PC-9 (cell line): ENCODE measurements at regions not wholly inside any gene's neighbourhood (a gene's known extent, or its start where the extent isn't known, plus 50 kb on each side); places are given as distances from the start of the nearest gene placed in this dataset.

Source experiments
- BruUV-seq: library from RNA; stranded (reverse); fragments of 400-500 nt; replicated peaks from 2 replicates; lab custom pipeline; 2021; lab: Mats Ljungman, UMichigan
- CTCF ChIA-PET: fragments of 300-600 bp; sonication (Branson Sonifier 250); formaldehyde crosslinking; loops from one replicate; lab custom pipeline; 2022; ENCODE audit warnings: antibody characterized with exemption; lab: Charles Lee
- POLR2A ChIA-PET: fragments of 300-600 bp; sonication (Branson Sonifier 250); formaldehyde crosslinking; loops from one replicate; lab custom pipeline; 2022; ENCODE audit warnings: antibody characterized with exemption; ENCODE audit not compliant: unreplicated experiment; lab: Charles Lee
- DNase-seq, 2 experiments: peaks; one replicate each; pipeline versions ENCODE4 v3.0.0 to v3.0.0-alpha.2; 2015 to 2022; ENCODE audit warnings: mixed read lengths in 1 of 2
- H2AFZ ChIP-seq: fragments of 200-600 bp; sonication (generic); 2 replicates; pipeline ENCODE4 v1.8.1; 2017; ENCODE audit warnings: antibody characterized with exemption
- H3F3A ChIP-seq: fragments of 200-600 bp; sonication (generic); 2 replicates; pipeline ENCODE4 v1.8.1; 2017; ENCODE audit warnings: antibody characterized with exemption, mild to moderate bottlenecking, low read depth; ENCODE audit not compliant: insufficient read depth
- H3K27ac ChIP-seq: fragments of 200-600 bp; sonication (generic); 2 replicates; pipeline ENCODE4 v1.6.1; 2016; ENCODE audit warnings: mixed run types
- H3K27me3 ChIP-seq: fragments of 200-600 bp; sonication (generic); 2 replicates; pipeline ENCODE4 v1.6.1; 2016; ENCODE audit warnings: low read depth, mixed run types; ENCODE audit not compliant: insufficient read depth
- H3K36me3 ChIP-seq: fragments of 200-600 bp; sonication (generic); 2 replicates; pipeline ENCODE4 v1.6.1; 2016; ENCODE audit warnings: low read depth, mixed run types
- H3K4me1 ChIP-seq: fragments of 200-600 bp; sonication (generic); replicated peaks from 2 replicates; pipeline ENCODE4 v1.6.1; 2016; ENCODE audit warnings: mixed run types; ENCODE audit not compliant: insufficient read depth
- H3K4me2 ChIP-seq: fragments of 200-600 bp; sonication (generic); 2 replicates; pipeline ENCODE4 v1.6.1; 2017; ENCODE audit warnings: mixed run types
- H3K4me3 ChIP-seq: fragments of 200-600 bp; sonication (generic); 2 replicates; pipeline ENCODE4 v1.6.1; 2016; ENCODE audit warnings: mixed run types
- H3K79me2 ChIP-seq: fragments of 200-600 bp; sonication (generic); 2 replicates; pipeline ENCODE4 v1.6.1; 2017; ENCODE audit warnings: low read depth, mixed run types
- H3K9me2 ChIP-seq: fragments of 200-600 bp; sonication (generic); 2 replicates; pipeline ENCODE4 v1.8.1; 2017; ENCODE audit warnings: mild to moderate bottlenecking; ENCODE audit not compliant: insufficient read depth
- H3K9me3 ChIP-seq: fragments of 200-600 bp; sonication (generic); 2 replicates; pipeline ENCODE4 v1.8.1; 2016; ENCODE audit warnings: low read depth; ENCODE audit not compliant: insufficient read depth
- H4K20me1 ChIP-seq: fragments of 200-600 bp; sonication (generic); 2 replicates; pipeline ENCODE4 v1.8.1; 2017; ENCODE audit not compliant: insufficient read depth
- EZH2 ChIP-seq: fragments of 200-600 bp; sonication (generic); IDR thresholded peaks from 2 replicates; pipeline ENCODE4 v1.8.0; 2017; ENCODE audit warnings: antibody characterized with exemption, low read depth
- intact Hi-C: fragments of 100-400 bp; cut with micrococcal nuclease; formaldehyde crosslinking; loops from one replicate; pipeline ENCODE4 v1.10.0; 2022; ENCODE audit not compliant: unreplicated experiment
- TF ChIP-seq, protein P1 (sequence below): fragments of 200-600 bp; sonication (generic); conservative IDR thresholded peaks from 2 replicates; pipeline ENCODE4 v1.6.1; 2017; ENCODE audit warnings: mixed run types, antibody characterized with exemption, mild to moderate bottlenecking, moderate library complexity

DNA sequence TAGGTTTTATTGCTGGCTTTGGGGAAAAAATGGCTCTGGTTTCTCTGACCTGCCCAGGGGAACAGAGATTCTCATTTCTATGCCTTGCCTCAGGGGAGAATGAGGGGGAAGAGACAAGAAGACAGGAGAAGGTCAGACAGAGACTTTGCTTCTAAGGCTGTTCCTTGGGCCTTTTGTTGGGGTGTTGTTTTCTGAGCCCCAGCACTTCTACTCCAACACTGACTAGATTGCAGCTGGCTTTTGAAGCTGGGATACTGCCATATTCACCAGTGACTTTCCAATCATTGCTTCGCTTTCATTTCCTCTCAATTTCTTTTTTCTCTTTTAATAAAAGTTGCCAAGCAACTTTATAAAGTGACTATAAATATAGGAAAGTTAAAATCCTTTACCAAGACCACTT is 143.2 kb upstream of the ARHGEF26 start:
- H2AFZ ChIP-seq = no peak overlapping the region
- H3K36me3 ChIP-seq = no peaks in the 10 kb centered on the region
- H4K20me1 ChIP-seq = no peaks in the 10 kb centered on the region
- H3K9me2 ChIP-seq = no peaks in the 10 kb centered on the region
- H3K27ac ChIP-seq = no peak overlapping the region
- CTCF ChIA-PET = no interaction called here
- no peak overlapping the region for H3K4me2 ChIP-seq
- intact Hi-C loops = loop anchor here (10.0 kb wide), 1 partner anchor 813 kb away; the partner anchor contains the start of gene RAP2B
- H3K9me3 ChIP-seq = no peaks in the 10 kb centered on the region
- POLR2A ChIA-PET = interaction anchor here (0.7 kb wide), 1 partner anchor 54 kb away, joined by 3 read pairs; no protein-coding TSS in a partner anchor
- H3K4me1 ChIP-seq = peaks cover 17% of the 10 kb centered on the region
- no peaks in the 10 kb centered on the region for H3K27me3 ChIP-seq
- DNase-seq = no peak
- no peaks in the 10 kb centered on the region for H3K79me2 ChIP-seq
- H3F3A ChIP-seq = no peaks in the 10 kb centered on the region
- BruUV-seq = no TSS peak
- TF ChIP-seq, protein P1, sequence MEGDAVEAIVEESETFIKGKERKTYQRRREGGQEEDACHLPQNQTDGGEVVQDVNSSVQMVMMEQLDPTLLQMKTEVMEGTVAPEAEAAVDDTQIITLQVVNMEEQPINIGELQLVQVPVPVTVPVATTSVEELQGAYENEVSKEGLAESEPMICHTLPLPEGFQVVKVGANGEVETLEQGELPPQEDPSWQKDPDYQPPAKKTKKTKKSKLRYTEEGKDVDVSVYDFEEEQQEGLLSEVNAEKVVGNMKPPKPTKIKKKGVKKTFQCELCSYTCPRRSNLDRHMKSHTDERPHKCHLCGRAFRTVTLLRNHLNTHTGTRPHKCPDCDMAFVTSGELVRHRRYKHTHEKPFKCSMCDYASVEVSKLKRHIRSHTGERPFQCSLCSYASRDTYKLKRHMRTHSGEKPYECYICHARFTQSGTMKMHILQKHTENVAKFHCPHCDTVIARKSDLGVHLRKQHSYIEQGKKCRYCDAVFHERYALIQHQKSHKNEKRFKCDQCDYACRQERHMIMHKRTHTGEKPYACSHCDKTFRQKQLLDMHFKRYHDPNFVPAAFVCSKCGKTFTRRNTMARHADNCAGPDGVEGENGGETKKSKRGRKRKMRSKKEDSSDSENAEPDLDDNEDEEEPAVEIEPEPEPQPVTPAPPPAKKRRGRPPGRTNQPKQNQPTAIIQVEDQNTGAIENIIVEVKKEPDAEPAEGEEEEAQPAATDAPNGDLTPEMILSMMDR = no peak
- TF ChIP-seq EZH2 = no peak
- H3K4me3 ChIP-seq = no peak overlapping the region

DNA sequence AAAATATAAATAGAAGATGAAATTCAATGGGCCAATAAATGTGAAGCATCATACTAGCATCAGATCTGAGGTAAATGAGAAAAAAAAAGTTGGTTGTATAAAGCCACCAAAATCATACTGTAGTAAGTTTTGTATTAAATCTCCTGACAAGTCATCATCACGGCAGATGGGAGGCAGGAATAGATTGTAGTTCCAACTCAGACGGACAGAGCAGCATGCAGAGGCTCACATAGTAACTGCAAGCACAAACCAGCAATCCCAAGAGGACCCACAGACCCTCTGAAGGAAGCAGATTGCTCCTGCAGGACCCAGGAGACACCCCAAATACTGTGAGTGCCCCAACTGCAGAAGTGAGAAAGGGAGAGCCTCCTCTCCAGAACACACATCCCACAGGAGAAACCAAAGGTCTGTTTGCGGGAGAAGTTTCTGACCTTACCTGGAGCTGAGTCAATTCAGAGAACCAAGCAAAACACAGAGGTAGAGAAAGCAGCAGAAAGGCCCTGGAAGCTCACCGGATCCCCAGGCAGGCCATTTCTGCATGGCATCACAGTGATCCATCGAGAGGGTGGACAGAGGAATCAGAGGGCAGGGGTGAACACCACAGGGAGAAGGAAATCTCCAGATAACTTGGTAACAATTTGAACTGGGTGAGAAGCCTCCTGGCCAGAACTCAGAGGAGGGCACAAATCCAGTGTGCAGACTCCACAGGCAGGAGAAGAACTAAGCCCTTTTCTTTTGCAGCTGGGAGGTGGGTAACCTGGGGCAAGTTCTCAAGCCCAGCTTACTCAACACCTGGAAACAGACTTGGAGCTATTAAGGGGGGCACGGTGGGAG is 141.6 kb upstream of the ARHGEF26 start:
- Histone ChIP-seq H3K79me2 (no peaks in the 10 kb centered on the region), H3K4me2 (peak overlapping the region; percentile 20; the same call in 1 of the 2 replicates), H3K9me3 (no peaks in the 10 kb centered on the region), H3F3A (no peaks in the 10 kb centered on the region), H3K27me3 (no peaks in the 10 kb centered on the region), H3K9me2 (no peaks in the 10 kb centered on the region), H2AFZ (peak overlapping the region; percentile 84), H3K4me1 (peaks cover 17% of the 10 kb centered on the region), H3K27ac (no peak overlapping the region), H3K36me3 (no peaks in the 10 kb centered on the region), H3K4me3 (no peak overlapping the region), H4K20me1 (no peaks in the 10 kb centered on the region)
- intact Hi-C loops = loop anchor here (10.0 kb wide), 1 partner anchor 815 kb away; the partner anchor contains the start of gene RAP2B
- CTCF ChIA-PET = no interaction called here
- DNase-seq = peak in 1 of 2 experiments; percentile 3
- POLR2A ChIA-PET = no interaction called here
- BruUV-seq = TSS peak; percentile 41
- TF ChIP-seq EZH2 = no peak
- TF ChIP-seq, protein P1 = no peak

DNA sequence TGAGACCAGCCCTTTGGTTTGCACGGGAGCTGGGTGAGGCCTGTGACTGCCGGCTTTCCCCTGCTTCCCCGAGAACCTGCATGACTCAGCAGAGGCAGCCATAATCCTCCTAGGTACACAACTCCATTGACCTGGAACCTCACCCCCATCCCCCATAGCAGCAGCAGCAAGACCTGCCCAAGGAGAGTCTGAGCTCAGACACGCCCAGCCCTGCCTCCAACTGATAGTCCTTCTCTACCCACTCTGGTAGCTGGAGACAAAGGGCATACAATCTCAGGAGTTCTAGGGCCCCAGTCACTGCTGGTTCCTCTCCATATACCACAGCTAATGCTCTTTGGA is 141.0 kb upstream of the ARHGEF26 start:
- H3K36me3 ChIP-seq = no peaks in the 10 kb centered on the region
- ChIA-PET CTCF (interaction anchor here (0.6 kb wide), 1 partner anchor 141 kb away, joined by 9 read pairs; the partner anchor contains the start of gene ARHGEF26), POLR2A (no interaction called here)
- TF ChIP-seq EZH2 = no peak
- TF ChIP-seq, protein P1 = no peak
- peaks cover 17% of the 10 kb centered on the region for H3K4me1 ChIP-seq
- H2AFZ ChIP-seq = peak overlapping the region; percentile 84
- no peak overlapping the region for H3K27ac ChIP-seq
- BruUV-seq = no TSS peak
- no peaks in the 10 kb centered on the region for H3K79me2 ChIP-seq
- no peaks in the 10 kb centered on the region for H3K27me3 ChIP-seq
- H3F3A ChIP-seq = no peaks in the 10 kb centered on the region
- H3K9me3 ChIP-seq = no peaks in the 10 kb centered on the region
- no peak overlapping the region for H3K4me3 ChIP-seq
- H3K9me2 ChIP-seq = no peaks in the 10 kb centered on the region
- H3K4me2 ChIP-seq = peak overlapping the region; percentile 20; the same call in 1 of the 2 replicates
- H4K20me1 ChIP-seq = no peaks in the 10 kb centered on the region
- peak; percentile 47 to 60 for DNase-seq
- intact Hi-C loops = no loop called here
